Ishikawa (cell line): ENCODE measurements at regions not wholly inside any gene's neighbourhood (a gene's known extent, or its start where the extent isn't known, plus 50 kb on each side); places are given as distances from the start of the nearest gene placed in this dataset.
A peak's percentile ranks its signal among the peaks of the same experiment; 100 is the strongest.

Source experiments
- CREB1 ChIP-seq: IDR thresholded peaks from 2 replicates; pipeline ENCODE4 v1.6.1; 2012; ENCODE audit warnings: low read depth
- EGR1 ChIP-seq: IDR thresholded peaks from 2 replicates; pipeline ENCODE4 v1.6.1; 2012
- EP300 ChIP-seq: IDR thresholded peaks from 2 replicates; pipeline ENCODE4 v1.6.1; 2012; ENCODE audit warnings: borderline replicate concordance
- NFIC ChIP-seq: IDR thresholded peaks from 2 replicates; pipeline ENCODE4 v1.6.1; 2012
- REST ChIP-seq: IDR thresholded peaks from 2 replicates; pipeline ENCODE4 v1.6.1; 2012; ENCODE audit warnings: low read depth, mild to moderate bottlenecking
- TCF12 ChIP-seq: IDR thresholded peaks from 2 replicates; pipeline ENCODE4 v1.6.1; 2012; ENCODE audit warnings: low read depth
- USF1 ChIP-seq: IDR thresholded peaks from 2 replicates; pipeline ENCODE4 v1.6.1; 2012
- YY1 ChIP-seq: IDR thresholded peaks from 2 replicates; pipeline ENCODE4 v1.6.1; 2012; ENCODE audit warnings: low read depth
- ZBTB7A ChIP-seq: IDR thresholded peaks from 2 replicates; pipeline ENCODE4 v1.6.1; 2012; ENCODE audit warnings: low read depth
- TF ChIP-seq, protein P1 (sequence below): IDR thresholded peaks from 2 replicates; pipeline ENCODE4 v1.6.1; 2012

DNA sequence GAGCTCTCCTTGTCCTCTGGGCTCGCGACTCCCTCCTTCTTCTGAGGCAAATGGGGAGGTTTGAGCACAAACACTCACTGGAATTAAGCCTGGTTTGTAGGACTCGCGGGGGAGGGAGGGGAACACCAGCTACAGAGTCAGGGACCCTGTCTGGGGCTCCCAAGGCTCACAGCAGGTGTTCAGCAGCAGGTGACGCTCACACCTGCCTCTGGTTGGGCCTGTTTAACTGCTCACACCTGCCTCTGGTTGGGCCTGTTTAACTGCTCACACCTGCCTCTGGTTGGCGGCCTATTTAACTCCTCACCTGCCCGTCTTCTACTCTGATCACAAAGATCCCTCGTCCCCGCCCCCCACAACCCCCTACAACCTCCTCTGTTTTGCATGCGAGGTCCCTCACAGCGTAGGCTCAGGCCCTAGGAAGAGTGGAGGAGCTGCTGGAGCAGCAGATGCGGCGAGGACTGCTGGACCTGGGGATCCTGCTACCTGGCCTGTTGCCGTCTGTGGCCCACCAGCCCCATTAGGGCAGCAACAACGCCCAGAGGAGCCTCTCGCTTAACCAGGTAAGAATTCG lies 181.9 kb downstream of the ERMARD start:
- TF ChIP-seq, protein P1, sequence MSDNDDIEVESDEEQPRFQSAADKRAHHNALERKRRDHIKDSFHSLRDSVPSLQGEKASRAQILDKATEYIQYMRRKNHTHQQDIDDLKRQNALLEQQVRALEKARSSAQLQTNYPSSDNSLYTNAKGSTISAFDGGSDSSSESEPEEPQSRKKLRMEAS: no peak
- TF ChIP-seq USF1: no peak
- no peak for TF ChIP-seq EGR1
- TF ChIP-seq TCF12: peak; percentile 29; the same call in 1 of the 2 replicates
- no peak for TF ChIP-seq YY1
- TF ChIP-seq EP300: no peak
- TF ChIP-seq ZBTB7A: no peak
- TF ChIP-seq CREB1: no peak
- TF ChIP-seq REST: no peak
- no peak for TF ChIP-seq NFIC
